Cardiac fibroblast (primary cell): ENCODE measurements at regions not wholly inside any gene's neighbourhood (a gene's known extent, or its start where the extent isn't known, plus 50 kb on each side); places are given as distances from the start of the nearest gene placed in this dataset.

Experiments used
- DNase-seq, 2 donors: peaks; one replicate each; pipeline versions ENCODE4 v3.0.0 to v3.0.0-alpha.2; 2010; ENCODE audit warnings: low read depth in 2 of 2
- H3K4me3 ChIP-seq, 2 donors: replicated peaks in 1 of 2; 1 replicate in 1 of 2; 2 replicates in 1 of 2; pipeline ENCODE4 v1.5.1; 2011; ENCODE audit warnings: low read depth in 2 of 2, low read length in 2 of 2, mild to moderate bottlenecking in 2 of 2, moderate library complexity in 1 of 2
- CTCF ChIP-seq: IDR thresholded peaks from one replicate; pipeline ENCODE4 v1.5.1; 2011; ENCODE audit warnings: low read depth, mild to moderate bottlenecking, low read length, inconsistent platforms

GRCh38 chr6:150767571-150768018, 97.9 kb upstream of the MTHFD1L start:
- DNase-seq = peak in 1 of 2 donors; percentile 25
- H3K4me3 ChIP-seq = no peak overlapping the region
- no peak for TF ChIP-seq CTCF

GRCh38 chr6:150770637-150771036, 94.9 kb upstream of the MTHFD1L start:
- peak in 1 of 2 donors; percentile 49 for DNase-seq
- TF ChIP-seq CTCF = no peak
- no peak overlapping the region for H3K4me3 ChIP-seq

- TF ChIP-seq CTCF = no peak
- no peak for DNase-seq
- H3K4me3 ChIP-seq = no peak overlapping the region
These were observed 91.5 kb upstream of the MTHFD1L start for GRCh38 chr6:150773969-150774368.

- DNase-seq = no peak
- H3K4me3 ChIP-seq = no peak overlapping the region
- no peak for TF ChIP-seq CTCF
These were observed 89.9 kb upstream of the MTHFD1L start for GRCh38 chr6:150775415-150776203.

GRCh38 chr6:150777736-150778135, 87.8 kb upstream of the MTHFD1L start:
- no peak for DNase-seq
- no peak overlapping the region for H3K4me3 ChIP-seq
- no peak for TF ChIP-seq CTCF

GRCh38 chr6:150783813-150784212, 81.7 kb upstream of the MTHFD1L start:
- DNase-seq = peak in 1 of 2 donors; percentile 11
- no peak overlapping the region for H3K4me3 ChIP-seq
- no peak for TF ChIP-seq CTCF
